Gastrocnemius medialis (tissue), 4 donors: ENCODE measurements at regions not wholly inside any gene's neighbourhood (a gene's known extent, or its start where the extent isn't known, plus 50 kb on each side); places are given as distances from the start of the nearest gene placed in this dataset.

Experiments
- ATAC-seq, 2 donors: fragments of 150-250 bp; one replicate each; pipeline ENCODE4 v1.9.1; 2016
- DNase-seq, 2 donors: peaks; one replicate each; pipeline ENCODE4 v3.0.0-alpha.2; 2019
- H3K27ac ChIP-seq, 4 donors: fragments of 200-600 bp; sonication (generic); 1 replicate in 1 of 4; 2 replicates in 3 of 4; pipeline ENCODE4 v1.5.1; 2016 to 2018; ENCODE audit warnings: mild to moderate bottlenecking in 2 of 4, moderate library complexity in 1 of 4
- H3K27me3 ChIP-seq, 3 donors: fragments of 200-600 bp; sonication (generic) in 2 of 3; 1 replicate in 1 of 3; 2 replicates in 2 of 3; pipeline versions ENCODE4 v1.5.1 to v1.6.0; 2016 to 2019; ENCODE audit warnings: mild to moderate bottlenecking in 1 of 3, moderate library complexity in 1 of 3
- H3K36me3 ChIP-seq, 2 donors: fragments of 200-600 bp; sonication (generic) in 1 of 2; one replicate each; pipeline ENCODE4 v1.5.1; 2017 to 2018
- H3K4me1 ChIP-seq, 2 donors: fragments of 200-600 bp; sonication (generic) in 1 of 2; one replicate each; pipeline ENCODE4 v1.5.1; 2016 to 2017; ENCODE audit warnings: mild to moderate bottlenecking in 2 of 2
- H3K4me3 ChIP-seq, 4 donors: fragments of 200-600 bp; sonication (generic) in 3 of 4; 1 replicate in 1 of 4; 2 replicates in 3 of 4; pipeline ENCODE4 v1.5.1; 2016 to 2019; ENCODE audit warnings: mild to moderate bottlenecking in 2 of 4
- H3K9me3 ChIP-seq, 3 donors: fragments of 200-600 bp; sonication (generic) in 2 of 3; 1 replicate in 1 of 3; 2 replicates in 2 of 3; pipeline ENCODE4 v1.5.1; 2016 to 2019
- CTCF ChIP-seq, 5 experiments: fragments of 450-650 bp in 3 of 5; fragments of 200-600 bp in 2 of 5; sonication (generic) in 2 of 5; IDR thresholded peaks in 4 of 5; conservative IDR thresholded peaks in 1 of 5; 1 replicate in 4 of 5; 2 replicates in 1 of 5; pipeline ENCODE4 v1.5.1; 2016 to 2019; ENCODE audit warnings: antibody characterized with exemption in 5 of 5, mild to moderate bottlenecking in 3 of 5, moderate library complexity in 3 of 5
- POLR2A ChIP-seq, 2 donors: fragments of 450-650 bp; IDR thresholded peaks; one replicate each; pipeline ENCODE4 v1.6.1; 2017; ENCODE audit warnings: antibody characterized with exemption in 2 of 2, mild to moderate bottlenecking in 2 of 2, moderate library complexity in 2 of 2
- in situ Hi-C, 4 donors: fragments of 200-750 bp; cut with MboI; loops; one replicate each; pipeline versions ENCODE4 v1.15.0 to v1.8.0; 2017; ENCODE audit warnings: low sequenced_read_pairs in 4 of 4
- intact Hi-C: fragments of 100-400 bp; cut with DNase I; formaldehyde crosslinking; loops from one replicate; pipeline ENCODE4 v1.15.1; 2023; ENCODE audit warnings: low total_unique reads

GRCh38 chr13:71967990-71968389 is 101.0 kb upstream of the DACH1 start:
- H3K27me3 ChIP-seq, result no peaks in the 10 kb centered on the region
- no peak for DNase-seq
- in situ Hi-C loops (no loop called here), intact Hi-C loops (no loop called here)
- ATAC-seq, result no peak
- no peak overlapping the region for H3K4me3 ChIP-seq
- no peaks in the 10 kb centered on the region for H3K4me1 ChIP-seq
- no peaks in the 10 kb centered on the region for H3K9me3 ChIP-seq
- TF ChIP-seq CTCF (IDR thresholded peaks at IDR 0.05 in 4 of 5, conservative IDR thresholded peaks at IDR 0.05 in 1 of 5), result no peak
- no peak overlapping the region for H3K27ac ChIP-seq
- no peaks in the 10 kb centered on the region for H3K36me3 ChIP-seq

- in situ Hi-C loops, result no loop called here
- no peaks in the 10 kb centered on the region for H3K27me3 ChIP-seq
- H3K4me1 ChIP-seq, result no peaks in the 10 kb centered on the region
- DNase-seq (no peak), ATAC-seq (no peak)
- TF ChIP-seq POLR2A (IDR thresholded peaks at IDR 0.05), result no peak
- TF ChIP-seq CTCF (IDR thresholded peaks at IDR 0.05 in 4 of 5, conservative IDR thresholded peaks at IDR 0.05 in 1 of 5), result no peak
- no peaks in the 10 kb centered on the region for H3K9me3 ChIP-seq
- no peak overlapping the region for H3K27ac ChIP-seq
- no peaks in the 10 kb centered on the region for H3K36me3 ChIP-seq
- no peak overlapping the region for H3K4me3 ChIP-seq
- intact Hi-C loops, result no loop called here
These were observed 97.6 kb upstream of the DACH1 start for GRCh38 chr13:71964491-71965100.

- Histone ChIP-seq H3K27ac (no peak overlapping the region), H3K27me3 (no peaks in the 10 kb centered on the region), H3K9me3 (no peaks in the 10 kb centered on the region), H3K4me3 (no peak overlapping the region), H3K36me3 (no peaks in the 10 kb centered on the region), H3K4me1 (no peaks in the 10 kb centered on the region)
- intact Hi-C loops (no loop called here), in situ Hi-C loops (no loop called here)
- TF ChIP-seq POLR2A (IDR thresholded peaks at IDR 0.05) (no peak), CTCF (IDR thresholded peaks at IDR 0.05 in 4 of 5, conservative IDR thresholded peaks at IDR 0.05 in 1 of 5) (no peak)
- DNase-seq (no peak), ATAC-seq (no peak)
These were observed 95.7 kb upstream of the DACH1 start for GRCh38 chr13:71962735-71963134.

GRCh38 chr13:71962126-71962525 is 95.1 kb upstream of the DACH1 start:
- H3K27ac ChIP-seq, result no peak overlapping the region
- no peaks in the 10 kb centered on the region for H3K4me1 ChIP-seq
- in situ Hi-C loops (no loop called here), intact Hi-C loops (no loop called here)
- H3K4me3 ChIP-seq, result no peak overlapping the region
- H3K9me3 ChIP-seq, result no peaks in the 10 kb centered on the region
- no peaks in the 10 kb centered on the region for H3K27me3 ChIP-seq
- ATAC-seq, result no peak
- no peak for TF ChIP-seq CTCF (IDR thresholded peaks at IDR 0.05 in 4 of 5, conservative IDR thresholded peaks at IDR 0.05 in 1 of 5)
- no peak for TF ChIP-seq POLR2A (IDR thresholded peaks at IDR 0.05)
- no peaks in the 10 kb centered on the region for H3K36me3 ChIP-seq
- no peak for DNase-seq

- no peak for ATAC-seq
- Histone ChIP-seq H3K9me3 (no peaks in the 10 kb centered on the region), H3K4me3 (no peak overlapping the region), H3K36me3 (no peaks in the 10 kb centered on the region), H3K27me3 (no peaks in the 10 kb centered on the region), H3K27ac (no peak overlapping the region), H3K4me1 (no peaks in the 10 kb centered on the region)
- in situ Hi-C loops (no loop called here), intact Hi-C loops (no loop called here)
- DNase-seq, result no peak
- TF ChIP-seq POLR2A (IDR thresholded peaks at IDR 0.05), result no peak
- no peak for TF ChIP-seq CTCF (IDR thresholded peaks at IDR 0.05 in 4 of 5, conservative IDR thresholded peaks at IDR 0.05 in 1 of 5)
These were observed 82.4 kb upstream of the DACH1 start for GRCh38 chr13:71949441-71949840.
